ENCODE measurements at regions not wholly inside any gene's neighbourhood (a gene's known extent, or its start where the extent isn't known, plus 50 kb on each side); places are given as distances from the start of the nearest gene placed in this dataset.

GRCh38 chr3:48084929-48085328 is 68.7 kb upstream of the MAP4 start:
- Histone ChIP-seq H3K9me1 (ENCODE audit: control insufficient read depth, insufficient read depth, low read length) (no peaks in the 10 kb centered on the region), H3K27ac (ENCODE audit: extremely low read depth, low read depth, low read length) (peak overlapping the region; percentile 3; the same call in 1 of the 3 replicates), H3K9ac (ENCODE audit: insufficient read depth in 1 of 2, low read depth in 2 of 2, low read length in 2 of 2) (no peak overlapping the region), H3K79me2 (ENCODE audit: control insufficient read depth, insufficient read depth, low read length) (peaks cover 81% of the 10 kb centered on the region), H3K36me3 (ENCODE audit: control insufficient read depth, insufficient read depth, low read length) (peaks cover 32% of the 10 kb centered on the region; the same call in 2 of the 3 replicates), H3K4me1 (replicated peaks in 1 of 2; ENCODE audit: control insufficient read depth in 2 of 2, insufficient read depth in 2 of 2, low read length in 2 of 2) (peaks cover 18 to 20% of the 10 kb centered on the region in 2 experiments), H3K4me3 (no peak overlapping the region), H4K20me1 (replicated peaks; ENCODE audit: control insufficient read depth, insufficient read depth, low read length) (0 out of 2 replicates have a peak, but pooled peaks cover 6% of the 10 kb centered on the region), H3K27me3 (ENCODE audit: control insufficient read depth in 2 of 2, insufficient read depth in 2 of 2, low read length in 2 of 2) (no peaks in the 10 kb centered on the region), H3K4me2 (ENCODE audit: insufficient read depth, low read length) (no peak overlapping the region), H2AFZ (ENCODE audit: low read depth, low read length) (no peak overlapping the region), H3K9me3 (replicated peaks; ENCODE audit: control insufficient read depth, insufficient read depth, low read depth, low read length) (no peaks in the 10 kb centered on the region)
- BruUV-seq (replicated peaks): no TSS peak
- FAIRE-seq (no peak), DNase-seq (ENCODE audit: extremely low read depth in 1 of 4, low spot score in 3 of 4) (no peak), ATAC-seq (no peak)
- intact Hi-C loops (cut with micrococcal nuclease) (loop anchor here (5.0 kb wide), 3 partner anchors 68 to 93 kb away; partner anchors contain the start of gene MAP4), in situ Hi-C loops (cut with MboI) (no loop called here)
- TF ChIP-seq HDAC1 (IDR thresholded peaks at IDR 0.05): no peak
- no peak for TF ChIP-seq DEAF1 (CRISPR knock-in tag; IDR thresholded peaks at IDR 0.05)
- no peak for TF ChIP-seq SRSF7 (optimal IDR thresholded peaks at IDR 0.05; ENCODE audit: low read depth, low read length)
- TF ChIP-seq ZNF76 (CRISPR knock-in tag; IDR thresholded peaks at IDR 0.05; ENCODE audit: borderline replicate concordance): no peak
- POLR2A ChIA-PET: interaction anchor here (1.4 kb wide), 1 partner anchor 14 kb away, joined by 3 read pairs; no protein-coding TSS in a partner anchor
- WGBS (ENCODE audit: insufficient coverage, low coverage, missing lambda C conversion rate): 47% methylated on average over 1 of the region's 1 CpG
- CTCF ChIA-PET (ENCODE audit: low intra/inter-chr PET ratio): no interaction called here
